ENCODE measurements at regions not wholly inside any gene's neighbourhood (a gene's known extent, or its start where the extent isn't known, plus 50 kb on each side); places are given as distances from the start of the nearest gene placed in this dataset.
"Not testable (repeated sequence)": the region's sequence is repeated elsewhere in the genome, so short reads cannot be mapped to it uniquely, and the experiment has no call there.

GRCh38 chr11:97691061-97691460, 1301.2 kb downstream of the JRKL start:
- no peak overlapping the region for H3K4me3 ChIP-seq
- intact Hi-C loops (cut with DNase I): no loop called here
- H3K27ac ChIP-seq: no peak overlapping the region
- no peaks in the 10 kb centered on the region for H3K36me3 ChIP-seq
- TF ChIP-seq CTCF (IDR thresholded peaks at IDR 0.05): no peak
- no peaks in the 10 kb centered on the region for H3K27me3 ChIP-seq (ENCODE audit: low read depth)
- DNase-seq (no peak), ATAC-seq (no peak)
- no peaks in the 10 kb centered on the region for H3K4me1 ChIP-seq
- H3K9me3 ChIP-seq: no peaks in the 10 kb centered on the region

GRCh38 chr11:97702951-97703350, 1313.1 kb downstream of the JRKL start:
- Histone ChIP-seq H3K27me3 (ENCODE audit: low read depth) (no peaks in the 10 kb centered on the region), H3K36me3 (no peaks in the 10 kb centered on the region), H3K27ac (no peak overlapping the region), H3K9me3 (no peaks in the 10 kb centered on the region), H3K4me3 (no peak overlapping the region), H3K4me1 (no peaks in the 10 kb centered on the region)
- ATAC-seq (no peak), DNase-seq (no peak)
- TF ChIP-seq CTCF (IDR thresholded peaks at IDR 0.05): no peak
- intact Hi-C loops (cut with DNase I): no loop called here

- no peak overlapping the region for H3K27ac ChIP-seq
- no peaks in the 10 kb centered on the region for H3K36me3 ChIP-seq
- H3K27me3 ChIP-seq (ENCODE audit: low read depth): no peaks in the 10 kb centered on the region
- no peak for TF ChIP-seq CTCF (IDR thresholded peaks at IDR 0.05)
- no peak overlapping the region for H3K4me3 ChIP-seq
- no peaks in the 10 kb centered on the region for H3K9me3 ChIP-seq
- ATAC-seq (no peak), DNase-seq (no peak)
- no peaks in the 10 kb centered on the region for H3K4me1 ChIP-seq
- intact Hi-C loops (cut with DNase I): no loop called here
Observed at GRCh38 chr11:97703851-97704250, 1314.0 kb downstream of the JRKL start.

- DNase-seq; H3K27ac ChIP-seq; ATAC-seq; H3K4me1 ChIP-seq; intact Hi-C loops (cut with DNase I); H3K4me3 ChIP-seq; H3K9me3 ChIP-seq; H3K27me3 ChIP-seq (ENCODE audit: low read depth); H3K36me3 ChIP-seq: not testable (repeated sequence)
Observed at GRCh38 chr11:97705441-97705840, 1315.3 kb upstream of the CNTN5 start.

GRCh38 chr11:97717922-97718321, 1302.8 kb upstream of the CNTN5 start:
- H3K9me3 ChIP-seq: no peaks in the 10 kb centered on the region
- intact Hi-C loops (cut with DNase I): no loop called here
- no peaks in the 10 kb centered on the region for H3K4me1 ChIP-seq
- ATAC-seq (no peak), DNase-seq (peak; percentile 34)
- no peak for TF ChIP-seq CTCF (IDR thresholded peaks at IDR 0.05)
- no peak overlapping the region for H3K4me3 ChIP-seq
- H3K36me3 ChIP-seq: no peaks in the 10 kb centered on the region
- H3K27me3 ChIP-seq (ENCODE audit: low read depth): no peaks in the 10 kb centered on the region
- H3K27ac ChIP-seq: no peak overlapping the region

GRCh38 chr11:97722065-97722464, 1298.7 kb upstream of the CNTN5 start:
- no peak overlapping the region for H3K27ac ChIP-seq
- DNase-seq (no peak), ATAC-seq (no peak)
- H3K4me3 ChIP-seq: no peak overlapping the region
- no peaks in the 10 kb centered on the region for H3K4me1 ChIP-seq
- no peaks in the 10 kb centered on the region for H3K27me3 ChIP-seq (ENCODE audit: low read depth)
- no peaks in the 10 kb centered on the region for H3K9me3 ChIP-seq
- no peak for TF ChIP-seq CTCF (IDR thresholded peaks at IDR 0.05)
- intact Hi-C loops (cut with DNase I): no loop called here
- H3K36me3 ChIP-seq: no peaks in the 10 kb centered on the region
